Neural cell (in vitro differentiated cells): ENCODE measurements at regions not wholly inside any gene's neighbourhood (a gene's known extent, or its start where the extent isn't known, plus 50 kb on each side); places are given as distances from the start of the nearest gene placed in this dataset.
A peak's percentile ranks its signal among the peaks of the same experiment; 100 is the strongest.

Experiments
- CTCF ChIP-seq: fragments of 450-650 bp; IDR thresholded peaks from 2 replicates; pipeline ENCODE4 v1.5.1; 2014; ENCODE audit warnings: antibody characterized with exemption, mild to moderate bottlenecking, moderate library complexity; ENCODE audit not compliant: poor library complexity, severe bottlenecking
- EP300 ChIP-seq: fragments of 450-650 bp; conservative IDR thresholded peaks from 2 replicates; pipeline ENCODE4 v1.6.1; 2014; ENCODE audit warnings: antibody characterized with exemption, mild to moderate bottlenecking, moderate library complexity; ENCODE audit not compliant: poor library complexity, severe bottlenecking
- EZH2 ChIP-seq: fragments of 200-600, 300-800 bp; shearing (Covaris generic), sonication (generic); IDR thresholded peaks from 2 replicates; pipeline ENCODE4 v1.6.1; 2014; ENCODE audit warnings: antibody characterized with exemption, low read length, borderline replicate concordance, mild to moderate bottlenecking; ENCODE audit not compliant: insufficient read depth, poor library complexity, severe bottlenecking
- MXI1 ChIP-seq: fragments of 450-650 bp; conservative IDR thresholded peaks from 2 replicates; pipeline ENCODE4 v1.6.1; 2014; ENCODE audit warnings: antibody characterized with exemption, mild to moderate bottlenecking; ENCODE audit not compliant: poor library complexity, severe bottlenecking
- POLR2AphosphoS5 ChIP-seq: IDR thresholded peaks from 2 replicates; pipeline ENCODE4 v1.6.1; 2012
- TF ChIP-seq, protein P1 (sequence below): IDR thresholded peaks from 2 replicates; pipeline ENCODE4 v1.6.1; 2012; ENCODE audit warnings: borderline replicate concordance

DNA sequence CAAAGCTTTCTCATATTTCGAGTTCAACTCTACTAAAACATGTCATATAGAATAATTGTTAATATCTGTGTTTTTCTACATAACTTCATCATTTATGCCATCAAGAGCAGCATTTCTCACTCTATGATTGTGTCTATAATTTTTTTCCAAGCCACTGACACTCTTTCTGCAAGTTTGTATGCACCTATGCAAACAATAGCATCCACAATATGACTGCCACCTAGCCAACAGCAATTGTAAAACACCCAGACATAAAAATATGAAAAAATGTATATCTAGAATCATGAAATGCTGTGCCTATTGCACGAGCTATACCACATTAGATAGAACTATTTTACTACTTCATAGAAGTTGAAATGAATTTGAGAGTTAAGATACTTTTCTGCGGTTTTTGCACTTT is 286.5 kb upstream of the MARCKS start:
- peak; percentile 63 for TF ChIP-seq CTCF
- TF ChIP-seq EZH2, result no peak
- TF ChIP-seq POLR2AphosphoS5, result no peak
- TF ChIP-seq, protein P1, sequence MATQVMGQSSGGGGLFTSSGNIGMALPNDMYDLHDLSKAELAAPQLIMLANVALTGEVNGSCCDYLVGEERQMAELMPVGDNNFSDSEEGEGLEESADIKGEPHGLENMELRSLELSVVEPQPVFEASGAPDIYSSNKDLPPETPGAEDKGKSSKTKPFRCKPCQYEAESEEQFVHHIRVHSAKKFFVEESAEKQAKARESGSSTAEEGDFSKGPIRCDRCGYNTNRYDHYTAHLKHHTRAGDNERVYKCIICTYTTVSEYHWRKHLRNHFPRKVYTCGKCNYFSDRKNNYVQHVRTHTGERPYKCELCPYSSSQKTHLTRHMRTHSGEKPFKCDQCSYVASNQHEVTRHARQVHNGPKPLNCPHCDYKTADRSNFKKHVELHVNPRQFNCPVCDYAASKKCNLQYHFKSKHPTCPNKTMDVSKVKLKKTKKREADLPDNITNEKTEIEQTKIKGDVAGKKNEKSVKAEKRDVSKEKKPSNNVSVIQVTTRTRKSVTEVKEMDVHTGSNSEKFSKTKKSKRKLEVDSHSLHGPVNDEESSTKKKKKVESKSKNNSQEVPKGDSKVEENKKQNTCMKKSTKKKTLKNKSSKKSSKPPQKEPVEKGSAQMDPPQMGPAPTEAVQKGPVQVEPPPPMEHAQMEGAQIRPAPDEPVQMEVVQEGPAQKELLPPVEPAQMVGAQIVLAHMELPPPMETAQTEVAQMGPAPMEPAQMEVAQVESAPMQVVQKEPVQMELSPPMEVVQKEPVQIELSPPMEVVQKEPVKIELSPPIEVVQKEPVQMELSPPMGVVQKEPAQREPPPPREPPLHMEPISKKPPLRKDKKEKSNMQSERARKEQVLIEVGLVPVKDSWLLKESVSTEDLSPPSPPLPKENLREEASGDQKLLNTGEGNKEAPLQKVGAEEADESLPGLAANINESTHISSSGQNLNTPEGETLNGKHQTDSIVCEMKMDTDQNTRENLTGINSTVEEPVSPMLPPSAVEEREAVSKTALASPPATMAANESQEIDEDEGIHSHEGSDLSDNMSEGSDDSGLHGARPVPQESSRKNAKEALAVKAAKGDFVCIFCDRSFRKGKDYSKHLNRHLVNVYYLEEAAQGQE, result no peak
- no peak for TF ChIP-seq MXI1
- no peak for TF ChIP-seq EP300
